OCI-LY7 (cell line): ENCODE measurements at regions not wholly inside any gene's neighbourhood (a gene's known extent, or its start where the extent isn't known, plus 50 kb on each side); places are given as distances from the start of the nearest gene placed in this dataset.

Experiments used
- EZH2phosphoT487 ChIP-seq: fragments of 200-600 bp; sonication (generic); IDR thresholded peaks from 2 replicates; pipeline ENCODE4 v1.6.1; 2018; ENCODE audit warnings: low read depth, borderline replicate concordance, mild to moderate bottlenecking, mixed run types, antibody characterized with exemption, low read length, moderate library complexity, mixed read lengths
- TF ChIP-seq, protein P1 (sequence below): fragments of 200-600 bp; sonication (generic); conservative IDR thresholded peaks from 2 replicates; pipeline ENCODE4 v1.5.1; 2014; ENCODE audit warnings: mild to moderate bottlenecking, antibody characterized with exemption, low read length, moderate library complexity, mixed read lengths

DNA sequence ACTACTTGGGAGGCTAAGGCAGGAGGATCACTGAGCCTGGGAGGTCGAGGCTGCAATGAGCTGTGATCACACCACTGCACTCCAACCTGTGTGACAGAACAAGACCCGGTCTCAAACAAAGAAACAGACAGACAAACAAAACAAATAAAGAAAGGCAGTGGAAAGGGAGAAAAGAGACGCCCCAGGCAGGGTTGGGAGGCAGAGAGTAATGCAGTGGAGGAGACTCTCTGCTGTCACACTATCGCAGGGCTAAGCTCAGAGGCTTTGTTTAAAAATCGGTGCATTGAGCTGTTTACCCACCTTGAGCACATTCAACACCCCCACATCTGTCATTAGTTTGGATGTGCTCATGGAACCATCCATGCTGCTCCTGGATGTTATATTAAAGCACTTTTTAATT is 84.2 kb upstream of the RMP24 start:
- TF ChIP-seq, protein P1, sequence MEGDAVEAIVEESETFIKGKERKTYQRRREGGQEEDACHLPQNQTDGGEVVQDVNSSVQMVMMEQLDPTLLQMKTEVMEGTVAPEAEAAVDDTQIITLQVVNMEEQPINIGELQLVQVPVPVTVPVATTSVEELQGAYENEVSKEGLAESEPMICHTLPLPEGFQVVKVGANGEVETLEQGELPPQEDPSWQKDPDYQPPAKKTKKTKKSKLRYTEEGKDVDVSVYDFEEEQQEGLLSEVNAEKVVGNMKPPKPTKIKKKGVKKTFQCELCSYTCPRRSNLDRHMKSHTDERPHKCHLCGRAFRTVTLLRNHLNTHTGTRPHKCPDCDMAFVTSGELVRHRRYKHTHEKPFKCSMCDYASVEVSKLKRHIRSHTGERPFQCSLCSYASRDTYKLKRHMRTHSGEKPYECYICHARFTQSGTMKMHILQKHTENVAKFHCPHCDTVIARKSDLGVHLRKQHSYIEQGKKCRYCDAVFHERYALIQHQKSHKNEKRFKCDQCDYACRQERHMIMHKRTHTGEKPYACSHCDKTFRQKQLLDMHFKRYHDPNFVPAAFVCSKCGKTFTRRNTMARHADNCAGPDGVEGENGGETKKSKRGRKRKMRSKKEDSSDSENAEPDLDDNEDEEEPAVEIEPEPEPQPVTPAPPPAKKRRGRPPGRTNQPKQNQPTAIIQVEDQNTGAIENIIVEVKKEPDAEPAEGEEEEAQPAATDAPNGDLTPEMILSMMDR = no peak
- TF ChIP-seq EZH2phosphoT487 = no peak
